ENCODE measurements at regions not wholly inside any gene's neighbourhood (a gene's known extent, or its start where the extent isn't known, plus 50 kb on each side); places are given as distances from the start of the nearest gene placed in this dataset.

DNA sequence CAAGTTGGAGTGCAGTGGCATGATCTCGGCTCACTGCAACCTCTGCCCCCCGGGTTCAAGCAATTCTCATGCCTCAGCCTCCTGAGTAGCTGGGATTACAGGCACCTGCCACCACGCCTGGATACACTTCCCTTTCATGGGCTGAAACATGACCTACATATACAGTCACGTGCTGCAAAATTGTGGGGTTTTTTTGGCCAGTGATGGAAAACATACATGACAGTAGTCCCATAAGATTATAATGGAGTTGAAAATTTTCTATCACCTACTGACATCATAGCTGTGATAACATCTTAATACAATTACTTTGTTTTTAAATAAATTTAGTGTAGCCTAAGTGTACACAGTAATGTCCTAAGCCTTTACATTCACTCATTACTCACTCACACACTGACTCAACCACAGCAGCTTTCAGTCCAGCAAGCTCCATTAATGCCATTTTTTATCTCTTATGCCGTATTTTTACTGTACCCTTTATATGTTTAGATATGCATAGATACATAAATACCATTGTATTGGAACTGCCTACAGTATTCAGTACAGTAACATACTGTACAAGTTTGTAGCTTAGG lies 79.9 kb upstream of the TMEM196 start:
- intact Hi-C loops (cut with micrococcal nuclease) = no loop called here
- Mint-ChIP-seq H3K4me3 (ENCODE audit: low read depth) (no peak overlapping the region), H3K9me3 (no peaks in the 10 kb centered on the region), H3K36me3 (ENCODE audit: low read depth) (no peaks in the 10 kb centered on the region), H3K27ac (no peak overlapping the region), H3K4me1 (ENCODE audit: low read depth) (no peaks in the 10 kb centered on the region), H3K27me3 (ENCODE audit: low read depth) (no peaks in the 10 kb centered on the region)
- DNase-seq (ENCODE audit: low spot score) = no peak

DNA sequence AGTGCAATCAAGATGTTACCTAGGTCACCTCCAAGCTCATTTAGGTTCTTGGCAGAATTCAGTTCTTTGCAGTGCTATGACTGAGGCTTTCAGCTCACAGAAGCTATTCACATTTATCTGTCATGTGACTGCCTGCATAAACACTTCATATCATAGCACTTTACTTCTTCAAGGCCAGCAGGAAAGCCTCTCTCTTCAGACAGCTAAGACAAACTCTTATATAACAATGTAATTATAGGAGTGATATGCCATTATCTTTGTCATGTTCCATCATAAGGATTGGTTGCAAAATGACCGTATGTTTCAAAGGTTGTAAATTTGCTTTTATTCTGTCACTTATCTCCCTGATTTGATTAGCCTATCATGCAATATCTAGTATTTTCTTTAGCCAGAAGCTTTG lies 78.8 kb upstream of the TMEM196 start:
- intact Hi-C loops (cut with micrococcal nuclease) = no loop called here
- H3K36me3 Mint-ChIP-seq (ENCODE audit: low read depth) = no peaks in the 10 kb centered on the region
- no peaks in the 10 kb centered on the region for H3K27me3 Mint-ChIP-seq (ENCODE audit: low read depth)
- H3K4me1 Mint-ChIP-seq (ENCODE audit: low read depth) = no peaks in the 10 kb centered on the region
- DNase-seq (ENCODE audit: low spot score) = no peak
- no peaks in the 10 kb centered on the region for H3K9me3 Mint-ChIP-seq
- H3K4me3 Mint-ChIP-seq (ENCODE audit: low read depth) = no peak overlapping the region
- H3K27ac Mint-ChIP-seq = no peak overlapping the region

DNA sequence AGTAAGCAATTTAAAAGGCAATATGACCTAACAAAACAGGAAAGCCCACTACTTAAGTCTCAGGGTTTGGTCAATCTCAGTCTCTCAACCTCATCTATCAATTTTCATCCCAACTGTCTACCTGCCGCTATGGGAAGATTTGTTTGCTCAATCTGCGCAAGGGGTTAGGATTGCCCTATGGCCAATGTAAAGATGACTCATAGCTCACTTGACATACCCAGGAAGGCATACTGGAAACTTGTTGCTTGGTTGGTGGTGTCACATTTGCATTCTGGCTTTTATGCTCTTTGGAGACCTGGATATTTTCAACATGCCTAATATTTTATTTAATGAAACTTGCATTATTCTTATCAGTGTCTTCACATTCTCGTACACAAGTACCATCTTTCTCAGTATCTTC lies 78.1 kb upstream of the TMEM196 start:
- Mint-ChIP-seq H3K4me1 (ENCODE audit: low read depth) (no peaks in the 10 kb centered on the region), H3K27ac (no peak overlapping the region), H3K4me3 (ENCODE audit: low read depth) (no peak overlapping the region), H3K36me3 (ENCODE audit: low read depth) (no peaks in the 10 kb centered on the region), H3K27me3 (ENCODE audit: low read depth) (no peaks in the 10 kb centered on the region), H3K9me3 (no peaks in the 10 kb centered on the region)
- DNase-seq (ENCODE audit: low spot score) = no peak
- intact Hi-C loops (cut with micrococcal nuclease) = no loop called here

DNA sequence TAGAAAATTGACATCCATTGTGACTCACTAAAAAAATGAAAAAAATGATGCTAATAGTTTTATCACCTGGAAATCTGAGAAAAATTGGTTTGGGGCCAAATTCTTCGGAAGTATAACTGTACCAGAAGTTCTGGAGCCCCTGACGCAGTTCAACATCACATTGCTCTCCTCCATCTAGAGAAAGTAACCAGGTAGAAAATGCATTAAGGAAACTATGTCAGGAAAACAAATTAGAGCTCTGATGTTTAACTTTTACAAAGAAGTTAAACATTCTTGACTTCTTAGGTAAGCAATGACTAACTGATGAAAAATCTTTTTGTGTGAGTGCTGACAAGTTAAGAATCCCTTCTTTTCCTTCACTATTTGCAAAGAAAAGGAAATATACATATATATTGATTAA lies 61.1 kb upstream of the TMEM196 start:
- intact Hi-C loops (cut with micrococcal nuclease) = no loop called here
- Mint-ChIP-seq H3K27me3 (ENCODE audit: low read depth) (no peaks in the 10 kb centered on the region), H3K4me1 (ENCODE audit: low read depth) (no peaks in the 10 kb centered on the region), H3K36me3 (ENCODE audit: low read depth) (no peaks in the 10 kb centered on the region), H3K9me3 (no peaks in the 10 kb centered on the region), H3K4me3 (ENCODE audit: low read depth) (no peak overlapping the region), H3K27ac (no peak overlapping the region)
- DNase-seq (ENCODE audit: low spot score) = no peak

DNA sequence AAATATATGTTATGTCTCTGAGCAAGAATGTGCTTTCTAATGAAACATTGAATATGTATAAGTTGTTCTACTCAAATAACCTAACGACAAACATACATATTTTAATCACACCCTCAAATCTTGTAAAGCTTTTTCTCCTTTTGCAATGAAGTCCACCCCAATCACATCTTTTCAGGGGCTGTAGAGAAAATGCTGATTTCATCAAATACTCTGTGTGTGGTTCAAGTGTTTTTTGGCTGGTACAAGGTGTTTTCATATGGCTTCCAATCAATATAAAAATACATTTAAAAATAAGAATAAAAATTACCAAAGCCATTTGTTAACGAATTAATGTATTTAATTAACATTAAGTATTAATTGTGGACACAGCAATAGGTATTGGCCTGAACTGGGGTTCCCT lies 57.2 kb upstream of the TMEM196 start:
- H3K4me3 Mint-ChIP-seq (ENCODE audit: low read depth) = no peak overlapping the region
- no peak overlapping the region for H3K27ac Mint-ChIP-seq
- intact Hi-C loops (cut with micrococcal nuclease) = no loop called here
- H3K4me1 Mint-ChIP-seq (ENCODE audit: low read depth) = no peaks in the 10 kb centered on the region
- H3K36me3 Mint-ChIP-seq (ENCODE audit: low read depth) = no peaks in the 10 kb centered on the region
- H3K27me3 Mint-ChIP-seq (ENCODE audit: low read depth) = no peaks in the 10 kb centered on the region
- DNase-seq (ENCODE audit: low spot score) = no peak
- H3K9me3 Mint-ChIP-seq = no peaks in the 10 kb centered on the region
